IMR-90 (cell line): ENCODE measurements at regions not wholly inside any gene's neighbourhood (a gene's known extent, or its start where the extent isn't known, plus 50 kb on each side); places are given as distances from the start of the nearest gene placed in this dataset.

ENCODE experiments used
- BHLHE40 ChIP-seq: fragments of 150-350 bp; IDR thresholded peaks from 2 replicates; pipeline ENCODE4 v1.6.1; 2016; ENCODE audit warnings: mild to moderate bottlenecking, low read depth, low read length
- CEBPB ChIP-seq: IDR thresholded peaks from 2 replicates; pipeline ENCODE4 v1.6.1; 2012; ENCODE audit warnings: low read depth, low read length, improper control_type of control experiment
- FOS ChIP-seq: fragments of 150-350 bp; IDR thresholded peaks from 2 replicates; pipeline ENCODE4 v1.6.1; 2016; ENCODE audit warnings: low read depth, low read length
- MXI1 ChIP-seq: IDR thresholded peaks from 2 replicates; pipeline ENCODE4 v1.6.1; 2012; ENCODE audit warnings: low read depth, mild to moderate bottlenecking, low read length, moderate library complexity, borderline replicate concordance
- POLR2A ChIP-seq: IDR thresholded peaks from 2 replicates; pipeline ENCODE4 v1.6.1; 2012; ENCODE audit warnings: mild to moderate bottlenecking, low read depth, low read length
- RAD21 ChIP-seq: IDR thresholded peaks from 2 replicates; pipeline ENCODE4 v1.6.1; 2012; ENCODE audit warnings: low read length, improper control_type of control experiment
- RCOR1 ChIP-seq: IDR thresholded peaks from 2 replicates; pipeline ENCODE4 v1.6.1; 2012; ENCODE audit warnings: mild to moderate bottlenecking, low read length, improper control_type of control experiment; ENCODE audit not compliant: insufficient replicate concordance
- RFX5 ChIP-seq: IDR thresholded peaks from 2 replicates; pipeline ENCODE4 v1.8.0; 2012; ENCODE audit warnings: low read depth, mild to moderate bottlenecking, low read length, moderate library complexity
- SMC3 ChIP-seq: fragments of 150-350 bp; IDR thresholded peaks from 2 replicates; pipeline ENCODE4 v1.6.1; 2016; ENCODE audit warnings: low read depth, mild to moderate bottlenecking, antibody characterized with exemption, low read length, moderate library complexity
- TF ChIP-seq, protein P1 (sequence below): conservative IDR thresholded peaks from 2 replicates; pipeline ENCODE4 v1.5.1; 2012; ENCODE audit warnings: mild to moderate bottlenecking, low read depth, low read length, improper control_type of control experiment
- TF ChIP-seq, protein P2 (sequence below): fragments of 150-350 bp; IDR thresholded peaks from 2 replicates; pipeline ENCODE4 v1.6.1; 2017; ENCODE audit warnings: mild to moderate bottlenecking, antibody characterized with exemption, low read length, low read depth

DNA sequence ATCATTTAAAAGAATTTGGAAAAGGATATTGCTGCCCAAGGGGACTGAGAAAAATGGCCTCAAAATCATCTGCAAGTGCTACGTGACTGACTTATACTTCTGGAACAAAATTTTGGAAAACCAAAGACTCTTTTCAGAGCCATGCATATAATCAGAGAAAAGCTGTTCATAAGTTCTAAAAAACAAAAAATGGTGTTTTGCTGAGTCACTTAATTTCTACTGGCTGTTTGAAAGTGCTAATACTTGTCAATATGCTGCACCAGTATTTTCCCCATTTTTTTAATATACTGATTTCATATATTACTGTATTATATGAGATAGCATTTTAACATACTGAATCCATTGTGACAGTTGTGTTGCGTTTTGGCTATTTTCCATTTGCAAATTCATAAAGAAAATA is 61.5 kb upstream of the ZMAT1 start:
- TF ChIP-seq RCOR1 (no peak), CEBPB (no peak), BHLHE40 (no peak), MXI1 (no peak), POLR2A (no peak), FOS (no peak), RFX5 (no peak), RAD21 (no peak), SMC3 (no peak)
- TF ChIP-seq, protein P1, sequence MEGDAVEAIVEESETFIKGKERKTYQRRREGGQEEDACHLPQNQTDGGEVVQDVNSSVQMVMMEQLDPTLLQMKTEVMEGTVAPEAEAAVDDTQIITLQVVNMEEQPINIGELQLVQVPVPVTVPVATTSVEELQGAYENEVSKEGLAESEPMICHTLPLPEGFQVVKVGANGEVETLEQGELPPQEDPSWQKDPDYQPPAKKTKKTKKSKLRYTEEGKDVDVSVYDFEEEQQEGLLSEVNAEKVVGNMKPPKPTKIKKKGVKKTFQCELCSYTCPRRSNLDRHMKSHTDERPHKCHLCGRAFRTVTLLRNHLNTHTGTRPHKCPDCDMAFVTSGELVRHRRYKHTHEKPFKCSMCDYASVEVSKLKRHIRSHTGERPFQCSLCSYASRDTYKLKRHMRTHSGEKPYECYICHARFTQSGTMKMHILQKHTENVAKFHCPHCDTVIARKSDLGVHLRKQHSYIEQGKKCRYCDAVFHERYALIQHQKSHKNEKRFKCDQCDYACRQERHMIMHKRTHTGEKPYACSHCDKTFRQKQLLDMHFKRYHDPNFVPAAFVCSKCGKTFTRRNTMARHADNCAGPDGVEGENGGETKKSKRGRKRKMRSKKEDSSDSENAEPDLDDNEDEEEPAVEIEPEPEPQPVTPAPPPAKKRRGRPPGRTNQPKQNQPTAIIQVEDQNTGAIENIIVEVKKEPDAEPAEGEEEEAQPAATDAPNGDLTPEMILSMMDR = no peak
- TF ChIP-seq, protein P2, sequence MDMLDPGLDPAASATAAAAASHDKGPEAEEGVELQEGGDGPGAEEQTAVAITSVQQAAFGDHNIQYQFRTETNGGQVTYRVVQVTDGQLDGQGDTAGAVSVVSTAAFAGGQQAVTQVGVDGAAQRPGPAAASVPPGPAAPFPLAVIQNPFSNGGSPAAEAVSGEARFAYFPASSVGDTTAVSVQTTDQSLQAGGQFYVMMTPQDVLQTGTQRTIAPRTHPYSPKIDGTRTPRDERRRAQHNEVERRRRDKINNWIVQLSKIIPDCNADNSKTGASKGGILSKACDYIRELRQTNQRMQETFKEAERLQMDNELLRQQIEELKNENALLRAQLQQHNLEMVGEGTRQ = no peak
